ENCODE measurements at regions not wholly inside any gene's neighbourhood (a gene's known extent, or its start where the extent isn't known, plus 50 kb on each side); places are given as distances from the start of the nearest gene placed in this dataset.

- Histone ChIP-seq H2AK5ac (ENCODE audit: low read depth, low read length) (no peak overlapping the region), H3K4me2 (ENCODE audit: insufficient read depth in 1 of 2, low read depth in 2 of 2, low read length in 2 of 2) (no peak overlapping the region), H3K27me3 (replicated peaks in 1 of 4; ENCODE audit: control insufficient read depth in 3 of 4, extremely low read depth in 1 of 4, insufficient read depth in 3 of 4, low read length in 3 of 4) (no peaks in the 10 kb centered on the region), H3K9me3 (ENCODE audit: insufficient read depth in 2 of 2, low read depth in 1 of 2, low read length in 1 of 2) (no peaks in the 10 kb centered on the region; a peak in 1 of 4 replicates), H3K4me1 (replicated peaks in 1 of 4; ENCODE audit: control insufficient read depth in 3 of 4, insufficient read depth in 4 of 4, low read length in 3 of 4) (no peaks in the 10 kb centered on the region), H3K9ac (replicated peaks in 1 of 4; ENCODE audit: extremely low read depth in 1 of 4, low read depth in 3 of 4, low read length in 3 of 4) (no peak overlapping the region), H3K4ac (replicated peaks; ENCODE audit: insufficient read length, low read depth, low read length) (no peak overlapping the region), H3K79me1 (ENCODE audit: low read depth, low read length) (no peaks in the 10 kb centered on the region), H3K14ac (ENCODE audit: insufficient read length) (no peak overlapping the region), H3K36me3 (ENCODE audit: control insufficient read depth in 2 of 4, insufficient read depth in 4 of 4, low read length in 3 of 4) (no peaks in the 10 kb centered on the region), H4K5ac (ENCODE audit: insufficient read length, low read depth, low read length) (no peak overlapping the region), H3K27ac (ENCODE audit: low read depth, low read length) (no peak overlapping the region), H2BK5ac (ENCODE audit: low read depth, low read length) (no peak overlapping the region), H3K23me2 (ENCODE audit: low read depth, low read length) (no peaks in the 10 kb centered on the region), H3K79me2 (ENCODE audit: control insufficient read depth in 1 of 2, insufficient read depth in 2 of 2, low read length in 2 of 2) (no peaks in the 10 kb centered on the region), H2BK120ac (replicated peaks; ENCODE audit: low read depth, low read length) (no peak overlapping the region), H3K4me3 (ENCODE audit: extremely low read depth in 1 of 4, insufficient read depth in 2 of 4, low read depth in 3 of 4, low read length in 4 of 4) (no peak overlapping the region), H4K8ac (ENCODE audit: extremely low read depth, insufficient read depth, low read length) (no peak overlapping the region), H3K23ac (ENCODE audit: insufficient read length) (no peak overlapping the region), H4K20me1 (replicated peaks in 1 of 2; ENCODE audit: control insufficient read depth in 1 of 2, insufficient read depth in 2 of 2, low read length in 2 of 2) (no peaks in the 10 kb centered on the region), H2AFZ (ENCODE audit: low read length) (no peak overlapping the region), H2BK15ac (ENCODE audit: low read length) (no peak overlapping the region), H4K91ac (replicated peaks; ENCODE audit: insufficient read length, low read length) (no peak overlapping the region), H3K56ac (replicated peaks; ENCODE audit: insufficient read length, low read depth, low read length) (no peak overlapping the region), H2BK12ac (ENCODE audit: low read depth, low read length) (no peak overlapping the region), H3K18ac (ENCODE audit: extremely low read depth, low read length) (no peak overlapping the region), H2BK20ac (ENCODE audit: low read length) (no peak overlapping the region)
- ChIA-PET POLR2A (ENCODE audit: partially characterized antibody) (no interaction called here), CTCF (ENCODE audit: partially characterized antibody) (no interaction called here)
- no peak for TF ChIP-seq JUND (IDR thresholded peaks at IDR 0.05; ENCODE audit: low read length)
- no peak for TF ChIP-seq TAF1 (IDR thresholded peaks at IDR 0.05; ENCODE audit: low read depth, low read length)
- TF ChIP-seq POU5F1 (IDR thresholded peaks at IDR 0.05; ENCODE audit: low read depth, low read length) = no peak
- TF ChIP-seq MAX (IDR thresholded peaks at IDR 0.05) = no peak
- no peak for TF ChIP-seq CBX8 (IDR thresholded peaks at IDR 0.05; ENCODE audit: borderline replicate concordance, low read depth, low read length)
- TF ChIP-seq BCL11A (IDR thresholded peaks at IDR 0.05; ENCODE audit: low read depth in 2 of 2, low read length in 2 of 2) = no peak
- DNase-seq (ENCODE audit: low read depth in 1 of 2, low spot score in 2 of 2) (no peak), FAIRE-seq (no peak)
- WGBS, 2 experiments (ENCODE audit: extremely low coverage in 1 of 2, insufficient coverage in 1 of 2, insufficient read length in 1 of 2, insufficient replicate concordance in 2 of 2, low coverage in 1 of 2, low lambda C conversion rate in 2 of 2, missing lambda C conversion rate in 1 of 2) = 88% methylated on average over 3 of the region's 3 CpGs; no CpG with 5 or more reads in 1 of the 2 experiments
Measured at GRCh38 chr4:38364383-38364963, 299.5 kb upstream of the KLF3 start.
